ENCODE measurements at regions not wholly inside any gene's neighbourhood (a gene's known extent, or its start where the extent isn't known, plus 50 kb on each side); places are given as distances from the start of the nearest gene placed in this dataset.

GRCh38 chr11:57087991-57088390 lies 93.8 kb upstream of the LRRC55 start:
- DNase-seq (ENCODE audit: extremely low spot score), result no peak
- 53% methylated on average over 1 of the region's 1 CpG for WGBS
- H3K4me1 ChIP-seq (ENCODE audit: insufficient read depth), result no peaks in the 10 kb centered on the region

GRCh38 chr11:57092028-57092698 lies 89.6 kb upstream of the LRRC55 start:
- DNase-seq (ENCODE audit: extremely low spot score), result no peak
- H3K36me3 ChIP-seq (ENCODE audit: insufficient read depth), result no peaks in the 10 kb centered on the region
- H3K4me1 ChIP-seq (ENCODE audit: insufficient read depth), result no peaks in the 10 kb centered on the region
- no peak overlapping the region for H3K4me3 ChIP-seq (ENCODE audit: low read depth, low read length)
- WGBS, result 88% methylated on average over 9 of the region's 9 CpGs
- no peak overlapping the region for H3K27ac ChIP-seq (ENCODE audit: low read depth)

More at GRCh38 chr11:57087991-57088390, 93.8 kb upstream of the LRRC55 start:
- Histone ChIP-seq H3K4me3 (ENCODE audit: low read depth, low read length) (no peak overlapping the region), H3K36me3 (ENCODE audit: insufficient read depth) (no peaks in the 10 kb centered on the region), H3K27ac (ENCODE audit: low read depth) (no peak overlapping the region)

GRCh38 chr11:57094181-57094935 lies 87.4 kb upstream of the LRRC55 start:
- 82% methylated on average over 1 of the region's 1 CpG for WGBS
- Histone ChIP-seq H3K36me3 (ENCODE audit: insufficient read depth) (no peaks in the 10 kb centered on the region), H3K4me1 (ENCODE audit: insufficient read depth) (no peaks in the 10 kb centered on the region), H3K4me3 (ENCODE audit: low read depth, low read length) (no peak overlapping the region), H3K27ac (ENCODE audit: low read depth) (no peak overlapping the region)
- DNase-seq (ENCODE audit: extremely low spot score), result no peak

GRCh38 chr11:57095417-57095816 lies 86.3 kb upstream of the LRRC55 start:
- DNase-seq (ENCODE audit: extremely low spot score), result no peak
- WGBS, result 72% methylated on average over 3 of the region's 3 CpGs
- Histone ChIP-seq H3K4me1 (ENCODE audit: insufficient read depth) (no peaks in the 10 kb centered on the region), H3K4me3 (ENCODE audit: low read depth, low read length) (no peak overlapping the region), H3K27ac (ENCODE audit: low read depth) (no peak overlapping the region), H3K36me3 (ENCODE audit: insufficient read depth) (no peaks in the 10 kb centered on the region)

- Histone ChIP-seq H3K27ac (ENCODE audit: low read depth) (no peak overlapping the region), H3K4me3 (ENCODE audit: low read depth, low read length) (no peak overlapping the region), H3K4me1 (ENCODE audit: insufficient read depth) (no peaks in the 10 kb centered on the region), H3K36me3 (ENCODE audit: insufficient read depth) (no peaks in the 10 kb centered on the region)
- DNase-seq (ENCODE audit: extremely low spot score), result no peak
- 89% methylated on average over 3 of the region's 3 CpGs for WGBS
These were observed 85.9 kb upstream of the LRRC55 start for GRCh38 chr11:57095896-57096295.

- WGBS, result 93% methylated on average over 2 of the region's 2 CpGs
- H3K4me1 ChIP-seq (ENCODE audit: insufficient read depth), result no peaks in the 10 kb centered on the region
- no peak overlapping the region for H3K27ac ChIP-seq (ENCODE audit: low read depth)
- DNase-seq (ENCODE audit: extremely low spot score), result no peak
- no peaks in the 10 kb centered on the region for H3K36me3 ChIP-seq (ENCODE audit: insufficient read depth)
- no peak overlapping the region for H3K4me3 ChIP-seq (ENCODE audit: low read depth, low read length)
These were observed 84.6 kb upstream of the LRRC55 start for GRCh38 chr11:57097149-57097548.

GRCh38 chr11:57098191-57098590 lies 83.6 kb upstream of the LRRC55 start:
- H3K36me3 ChIP-seq (ENCODE audit: insufficient read depth), result no peaks in the 10 kb centered on the region
- no peaks in the 10 kb centered on the region for H3K4me1 ChIP-seq (ENCODE audit: insufficient read depth)
- H3K27ac ChIP-seq (ENCODE audit: low read depth), result no peak overlapping the region
- DNase-seq (ENCODE audit: extremely low spot score), result no peak
- no peak overlapping the region for H3K4me3 ChIP-seq (ENCODE audit: low read depth, low read length)
- WGBS, result 36% methylated on average over 2 of the region's 2 CpGs

- Histone ChIP-seq H3K4me3 (ENCODE audit: low read depth, low read length) (no peak overlapping the region), H3K27ac (ENCODE audit: low read depth) (no peak overlapping the region), H3K4me1 (ENCODE audit: insufficient read depth) (no peaks in the 10 kb centered on the region), H3K36me3 (ENCODE audit: insufficient read depth) (no peaks in the 10 kb centered on the region)
- WGBS, result 52% methylated on average over 5 of the region's 5 CpGs
- peak; percentile 52 for DNase-seq (ENCODE audit: extremely low spot score)
These were observed 81.0 kb upstream of the LRRC55 start for GRCh38 chr11:57100638-57101331.

GRCh38 chr11:57103899-57104605 lies 77.7 kb upstream of the LRRC55 start:
- Histone ChIP-seq H3K27ac (ENCODE audit: low read depth) (no peak overlapping the region), H3K4me1 (ENCODE audit: insufficient read depth) (no peaks in the 10 kb centered on the region), H3K36me3 (ENCODE audit: insufficient read depth) (no peaks in the 10 kb centered on the region), H3K4me3 (ENCODE audit: low read depth, low read length) (no peak overlapping the region)
- 80% methylated on average over 6 of the region's 6 CpGs for WGBS
- DNase-seq (ENCODE audit: extremely low spot score), result no peak

- Histone ChIP-seq H3K27ac (ENCODE audit: low read depth) (no peak overlapping the region), H3K36me3 (ENCODE audit: insufficient read depth) (no peaks in the 10 kb centered on the region), H3K4me3 (ENCODE audit: low read depth, low read length) (no peak overlapping the region), H3K4me1 (ENCODE audit: insufficient read depth) (no peaks in the 10 kb centered on the region)
- no peak for DNase-seq (ENCODE audit: extremely low spot score)
- 96% methylated on average over 3 of the region's 3 CpGs for WGBS
These were observed 72.4 kb upstream of the LRRC55 start for GRCh38 chr11:57109331-57109730.

- H3K27ac ChIP-seq (ENCODE audit: low read depth), result no peak overlapping the region
- H3K4me3 ChIP-seq (ENCODE audit: low read depth, low read length), result no peak overlapping the region
- H3K36me3 ChIP-seq (ENCODE audit: insufficient read depth), result no peaks in the 10 kb centered on the region
- H3K4me1 ChIP-seq (ENCODE audit: insufficient read depth), result no peaks in the 10 kb centered on the region
- no peak for DNase-seq (ENCODE audit: extremely low spot score)
- 16% methylated on average over 2 of the region's 2 CpGs for WGBS
These were observed 70.1 kb upstream of the LRRC55 start for GRCh38 chr11:57111619-57112018.

GRCh38 chr11:57116654-57117053 lies 65.1 kb upstream of the LRRC55 start:
- no peak overlapping the region for H3K4me3 ChIP-seq (ENCODE audit: low read depth, low read length)
- DNase-seq (ENCODE audit: extremely low spot score), result no peak
- no peaks in the 10 kb centered on the region for H3K36me3 ChIP-seq (ENCODE audit: insufficient read depth)
- H3K4me1 ChIP-seq (ENCODE audit: insufficient read depth), result no peaks in the 10 kb centered on the region
- H3K27ac ChIP-seq (ENCODE audit: low read depth), result no peak overlapping the region
- WGBS, result 74% methylated on average over 5 of the region's 5 CpGs

- 94% methylated on average over 3 of the region's 3 CpGs for WGBS
- H3K4me1 ChIP-seq (ENCODE audit: insufficient read depth), result no peaks in the 10 kb centered on the region
- no peak overlapping the region for H3K4me3 ChIP-seq (ENCODE audit: low read depth, low read length)
- no peaks in the 10 kb centered on the region for H3K36me3 ChIP-seq (ENCODE audit: insufficient read depth)
- H3K27ac ChIP-seq (ENCODE audit: low read depth), result no peak overlapping the region
- DNase-seq (ENCODE audit: extremely low spot score), result no peak
These were observed 61.4 kb upstream of the LRRC55 start for GRCh38 chr11:57120192-57120965.

Measured in urinary bladder (tissue), 3 donors.